Endodermal cell (in vitro differentiated cells): ENCODE measurements at regions not wholly inside any gene's neighbourhood (a gene's known extent, or its start where the extent isn't known, plus 50 kb on each side); places are given as distances from the start of the nearest gene placed in this dataset.

Experiments used
- DNase-seq: peaks from one replicate; pipeline ENCODE4 v3.0.0-alpha.2; 2017
- H3K27ac ChIP-seq: 2 replicates; pipeline ENCODE4 v1.5.1; 2013; ENCODE audit warnings: mild to moderate bottlenecking, low read depth, low read length, moderate library complexity
- H3K27me3 ChIP-seq: 2 replicates; pipeline ENCODE4 v1.6.1; 2013; ENCODE audit warnings: mild to moderate bottlenecking, low read length, moderate library complexity; ENCODE audit not compliant: insufficient read depth, control insufficient read depth, poor library complexity, severe bottlenecking
- H3K36me3 ChIP-seq: 2 replicates; pipeline ENCODE4 v1.7.0; 2013; ENCODE audit warnings: mild to moderate bottlenecking, low read length, moderate library complexity; ENCODE audit not compliant: control insufficient read depth, insufficient read depth
- H3K4me1 ChIP-seq: one replicate; pipeline ENCODE4 v1.7.0; 2013; ENCODE audit warnings: low read length; ENCODE audit not compliant: control insufficient read depth, insufficient read depth
- H3K4me3 ChIP-seq: 2 replicates; pipeline ENCODE4 v1.5.1; 2013; ENCODE audit warnings: mild to moderate bottlenecking, low read length, moderate library complexity
- H3K9ac ChIP-seq: 2 replicates; pipeline ENCODE4 v1.6.1; 2013; ENCODE audit warnings: mild to moderate bottlenecking, low read length, moderate library complexity; ENCODE audit not compliant: poor library complexity, severe bottlenecking; ENCODE audit errors: extremely low read depth
- H3K9me3 ChIP-seq: 2 replicates; pipeline ENCODE4 v1.6.1; 2013; ENCODE audit warnings: mild to moderate bottlenecking, low read length, moderate library complexity; ENCODE audit not compliant: control insufficient read depth
- H3K27ac Mint-ChIP-seq: 2 replicates; pipeline ENCODE4 v1.8.0; 2020; ENCODE audit warnings: mixed read lengths
- H3K27me3 Mint-ChIP-seq: 2 replicates; pipeline ENCODE4 v1.8.0; 2021; ENCODE audit warnings: mild to moderate bottlenecking, mixed read lengths; ENCODE audit not compliant: insufficient read depth
- H3K36me3 Mint-ChIP-seq: 2 replicates; pipeline ENCODE4 v1.8.0; 2020; ENCODE audit warnings: low read depth, mixed read lengths
- H3K4me1 Mint-ChIP-seq: 2 replicates; pipeline ENCODE4 v1.8.0; 2020; ENCODE audit warnings: mixed read lengths
- H3K4me3 Mint-ChIP-seq: 2 replicates; pipeline ENCODE4 v1.8.0; 2020; ENCODE audit warnings: mild to moderate bottlenecking, moderate library complexity, mixed read lengths
- H3K9me3 Mint-ChIP-seq: 2 replicates; pipeline ENCODE4 v1.8.0; 2020; ENCODE audit warnings: mild to moderate bottlenecking, mixed read lengths
- CTCF ChIP-seq: fragments of 200-600 bp; sonication (generic); conservative IDR thresholded peaks from 2 replicates; pipeline ENCODE4 v1.5.0; 2021; ENCODE audit warnings: antibody characterized with exemption, mild to moderate bottlenecking
- WGBS, 2 experiments: methylation state at CpG; one replicate each; pipeline versions ENCODE4 v1.1.5 to v1.1.7; 2013; ENCODE audit warnings: missing lambda C conversion rate in 2 of 2, mixed read lengths in 1 of 2; ENCODE audit not compliant: insufficient coverage in 1 of 2, insufficient read length in 1 of 2; 5-methylcytosine and 5-hydroxymethylcytosine counted together

GRCh38 chr6:20263059-20263458, 50.8 kb upstream of the MBOAT1 start:
- TF ChIP-seq CTCF = no peak
- no peaks in the 10 kb centered on the region for H3K36me3 Mint-ChIP-seq

GRCh38 chr6:20265842-20266241, 53.6 kb upstream of the MBOAT1 start:
- no peaks in the 10 kb centered on the region for H3K36me3 Mint-ChIP-seq
- TF ChIP-seq CTCF = no peak
- H3K4me1 Mint-ChIP-seq = peaks cover 6% of the 10 kb centered on the region
- H3K4me3 ChIP-seq = no peak overlapping the region
- no peak overlapping the region for H3K9ac ChIP-seq
- peaks cover 10% of the 10 kb centered on the region for H3K9me3 Mint-ChIP-seq
- DNase-seq = no peak
- H3K27ac Mint-ChIP-seq = no peak overlapping the region
- no peak overlapping the region for H3K4me3 Mint-ChIP-seq
- peaks cover 21% of the 10 kb centered on the region for H3K9me3 ChIP-seq
- H3K36me3 ChIP-seq = no peaks in the 10 kb centered on the region
- H3K27me3 Mint-ChIP-seq = no peaks in the 10 kb centered on the region
- WGBS, 2 experiments = 78 to 81% methylated on average over 2 to 3 of the region's 3 CpGs
- no peaks in the 10 kb centered on the region for H3K27me3 ChIP-seq
- H3K27ac ChIP-seq = no peak overlapping the region
- H3K4me1 ChIP-seq = no peaks in the 10 kb centered on the region

More at GRCh38 chr6:20263059-20263458, 50.8 kb upstream of the MBOAT1 start:
- Histone ChIP-seq H3K9me3 (peaks cover 21% of the 10 kb centered on the region), H3K4me3 (no peak overlapping the region), H3K36me3 (no peaks in the 10 kb centered on the region), H3K27me3 (no peaks in the 10 kb centered on the region), H3K4me1 (no peaks in the 10 kb centered on the region), H3K9ac (no peak overlapping the region), H3K27ac (no peak overlapping the region)
- no peaks in the 10 kb centered on the region for H3K27me3 Mint-ChIP-seq
- DNase-seq = no peak
- H3K9me3 Mint-ChIP-seq = peaks cover 12% of the 10 kb centered on the region
- no peaks in the 10 kb centered on the region for H3K4me1 Mint-ChIP-seq
- no peak overlapping the region for H3K4me3 Mint-ChIP-seq
- 100% methylated on average over 2 of the region's 2 CpGs; no CpG with 5 or more reads in 1 of the 2 experiments for WGBS, 2 experiments
- no peak overlapping the region for H3K27ac Mint-ChIP-seq

DNA sequence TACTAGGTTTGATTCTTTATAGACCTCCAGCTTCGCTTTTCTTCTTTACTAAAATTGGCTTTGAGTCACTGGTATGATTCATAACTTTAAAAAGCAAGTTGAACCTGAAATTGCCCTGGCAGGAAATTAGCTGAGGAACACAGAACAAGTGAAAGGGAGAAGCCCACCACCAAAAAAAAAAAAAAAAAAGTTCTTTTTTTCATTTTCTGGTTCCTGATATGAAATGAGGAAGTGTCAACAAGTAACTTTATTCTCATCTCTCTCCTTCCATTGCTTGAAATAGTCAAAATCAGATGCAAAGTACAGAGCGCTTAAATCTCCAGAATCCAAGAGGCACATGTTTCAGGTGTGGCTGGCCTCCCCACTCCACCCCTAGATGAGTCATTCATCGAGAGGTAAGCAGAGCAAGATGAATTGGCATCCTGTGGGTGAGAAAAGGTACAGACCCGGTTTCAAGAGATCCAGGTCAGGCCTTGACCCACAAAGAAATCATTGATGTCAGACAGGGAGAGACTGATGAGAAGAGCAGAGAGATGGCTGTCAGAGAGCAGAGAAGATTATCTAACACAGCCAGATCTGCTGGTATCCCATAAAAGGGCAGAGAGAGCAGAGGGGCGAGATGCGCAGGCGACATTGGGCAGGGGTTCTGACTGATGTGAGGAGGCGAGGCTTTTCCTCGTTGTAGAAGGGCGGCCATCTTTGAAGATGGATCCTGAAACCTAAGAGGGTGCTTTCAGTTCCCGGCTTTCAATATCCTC, 54.8 kb upstream of the MBOAT1 start:
- peaks cover 16% of the 10 kb centered on the region for H3K4me1 Mint-ChIP-seq
- no peak overlapping the region for H3K4me3 Mint-ChIP-seq
- no peaks in the 10 kb centered on the region for H3K27me3 Mint-ChIP-seq
- Histone ChIP-seq H3K27me3 (no peaks in the 10 kb centered on the region), H3K9me3 (peaks cover 21% of the 10 kb centered on the region), H3K4me1 (no peaks in the 10 kb centered on the region), H3K9ac (no peak overlapping the region), H3K4me3 (no peak overlapping the region), H3K27ac (no peak overlapping the region), H3K36me3 (no peaks in the 10 kb centered on the region)
- no peaks in the 10 kb centered on the region for H3K36me3 Mint-ChIP-seq
- 90 to 93% methylated on average over 11 of the region's 11 CpGs for WGBS, 2 experiments
- DNase-seq = no peak
- H3K9me3 Mint-ChIP-seq = peaks cover 10% of the 10 kb centered on the region
- TF ChIP-seq CTCF = no peak
- H3K27ac Mint-ChIP-seq = no peak overlapping the region
